Endodermal cell (in vitro differentiated cells): ENCODE measurements at regions not wholly inside any gene's neighbourhood (a gene's known extent, or its start where the extent isn't known, plus 50 kb on each side); places are given as distances from the start of the nearest gene placed in this dataset.

Experiments used
- DNase-seq: peaks from one replicate; pipeline ENCODE4 v3.0.0-alpha.2; 2017
- H3K27ac ChIP-seq: 2 replicates; pipeline ENCODE4 v1.5.1; 2013; ENCODE audit warnings: mild to moderate bottlenecking, low read depth, low read length, moderate library complexity
- H3K27me3 ChIP-seq: 2 replicates; pipeline ENCODE4 v1.6.1; 2013; ENCODE audit warnings: mild to moderate bottlenecking, low read length, moderate library complexity; ENCODE audit not compliant: insufficient read depth, control insufficient read depth, poor library complexity, severe bottlenecking
- H3K36me3 ChIP-seq: 2 replicates; pipeline ENCODE4 v1.7.0; 2013; ENCODE audit warnings: mild to moderate bottlenecking, low read length, moderate library complexity; ENCODE audit not compliant: control insufficient read depth, insufficient read depth
- H3K4me1 ChIP-seq: one replicate; pipeline ENCODE4 v1.7.0; 2013; ENCODE audit warnings: low read length; ENCODE audit not compliant: control insufficient read depth, insufficient read depth
- H3K4me3 ChIP-seq: 2 replicates; pipeline ENCODE4 v1.5.1; 2013; ENCODE audit warnings: mild to moderate bottlenecking, low read length, moderate library complexity
- H3K9ac ChIP-seq: 2 replicates; pipeline ENCODE4 v1.6.1; 2013; ENCODE audit warnings: mild to moderate bottlenecking, low read length, moderate library complexity; ENCODE audit not compliant: poor library complexity, severe bottlenecking; ENCODE audit errors: extremely low read depth
- H3K9me3 ChIP-seq: 2 replicates; pipeline ENCODE4 v1.6.1; 2013; ENCODE audit warnings: mild to moderate bottlenecking, low read length, moderate library complexity; ENCODE audit not compliant: control insufficient read depth
- H3K27ac Mint-ChIP-seq: 2 replicates; pipeline ENCODE4 v1.8.0; 2020; ENCODE audit warnings: mixed read lengths
- H3K27me3 Mint-ChIP-seq: 2 replicates; pipeline ENCODE4 v1.8.0; 2021; ENCODE audit warnings: mild to moderate bottlenecking, mixed read lengths; ENCODE audit not compliant: insufficient read depth
- H3K36me3 Mint-ChIP-seq: 2 replicates; pipeline ENCODE4 v1.8.0; 2020; ENCODE audit warnings: low read depth, mixed read lengths
- H3K4me1 Mint-ChIP-seq: 2 replicates; pipeline ENCODE4 v1.8.0; 2020; ENCODE audit warnings: mixed read lengths
- H3K4me3 Mint-ChIP-seq: 2 replicates; pipeline ENCODE4 v1.8.0; 2020; ENCODE audit warnings: mild to moderate bottlenecking, moderate library complexity, mixed read lengths
- H3K9me3 Mint-ChIP-seq: 2 replicates; pipeline ENCODE4 v1.8.0; 2020; ENCODE audit warnings: mild to moderate bottlenecking, mixed read lengths
- CTCF ChIP-seq: fragments of 200-600 bp; sonication (generic); conservative IDR thresholded peaks from 2 replicates; pipeline ENCODE4 v1.5.0; 2021; ENCODE audit warnings: antibody characterized with exemption, mild to moderate bottlenecking
- WGBS, 2 experiments: methylation state at CpG; one replicate each; pipeline versions ENCODE4 v1.1.5 to v1.1.7; 2013; ENCODE audit warnings: missing lambda C conversion rate in 2 of 2, mixed read lengths in 1 of 2; ENCODE audit not compliant: insufficient coverage in 1 of 2, insufficient read length in 1 of 2; 5-methylcytosine and 5-hydroxymethylcytosine counted together

GRCh38 chr1:14541348-14541747 lies 57.1 kb upstream of the KAZN start:
- no peak overlapping the region for H3K27ac Mint-ChIP-seq
- WGBS, 2 experiments = 92 to 97% methylated on average over 3 to 5 of the region's 5 CpGs
- no peak overlapping the region for H3K4me3 ChIP-seq

GRCh38 chr1:14543191-14543840 lies 55.2 kb upstream of the KAZN start:
- 82 to 91% methylated on average over 4 to 7 of the region's 7 CpGs for WGBS, 2 experiments
- Histone ChIP-seq H3K4me3 (no peak overlapping the region), H3K27me3 (no peaks in the 10 kb centered on the region), H3K4me1 (no peaks in the 10 kb centered on the region), H3K36me3 (no peaks in the 10 kb centered on the region), H3K9me3 (peaks cover 5% of the 10 kb centered on the region), H3K9ac (no peak overlapping the region), H3K27ac (no peak overlapping the region)
- no peaks in the 10 kb centered on the region for H3K4me1 Mint-ChIP-seq
- no peaks in the 10 kb centered on the region for H3K27me3 Mint-ChIP-seq
- DNase-seq = no peak
- no peaks in the 10 kb centered on the region for H3K36me3 Mint-ChIP-seq
- no peak overlapping the region for H3K4me3 Mint-ChIP-seq
- TF ChIP-seq CTCF = no peak
- no peak overlapping the region for H3K27ac Mint-ChIP-seq
- H3K9me3 Mint-ChIP-seq = peaks cover 5% of the 10 kb centered on the region

More at GRCh38 chr1:14541348-14541747, 57.1 kb upstream of the KAZN start:
- Histone ChIP-seq H3K4me1 (no peaks in the 10 kb centered on the region), H3K27ac (peak overlapping the region; percentile 92), H3K27me3 (no peaks in the 10 kb centered on the region), H3K9me3 (peaks cover 5% of the 10 kb centered on the region), H3K9ac (no peak overlapping the region), H3K36me3 (no peaks in the 10 kb centered on the region)
- Mint-ChIP-seq H3K4me3 (no peak overlapping the region), H3K36me3 (no peaks in the 10 kb centered on the region), H3K27me3 (peaks cover 3% of the 10 kb centered on the region), H3K9me3 (peaks cover 5% of the 10 kb centered on the region), H3K4me1 (no peaks in the 10 kb centered on the region)
- no peak for DNase-seq
- no peak for TF ChIP-seq CTCF

GRCh38 chr1:14544319-14544718 lies 54.2 kb upstream of the KAZN start:
- peaks cover 1% of the 10 kb centered on the region for H3K27me3 Mint-ChIP-seq
- H3K36me3 Mint-ChIP-seq = no peaks in the 10 kb centered on the region
- H3K4me1 ChIP-seq = no peaks in the 10 kb centered on the region
- H3K27ac ChIP-seq = no peak overlapping the region
- H3K27ac Mint-ChIP-seq = no peak overlapping the region
- H3K36me3 ChIP-seq = no peaks in the 10 kb centered on the region
- DNase-seq = no peak
- H3K9ac ChIP-seq = no peak overlapping the region
- no peak overlapping the region for H3K4me3 ChIP-seq
- H3K9me3 ChIP-seq = peaks cover 5% of the 10 kb centered on the region
- peaks cover 5% of the 10 kb centered on the region for H3K9me3 Mint-ChIP-seq
- H3K4me1 Mint-ChIP-seq = no peaks in the 10 kb centered on the region
- WGBS, 2 experiments = 80 to 82% methylated on average over 2 of the region's 2 CpGs
- H3K27me3 ChIP-seq = no peaks in the 10 kb centered on the region
- TF ChIP-seq CTCF = no peak
- no peak overlapping the region for H3K4me3 Mint-ChIP-seq
